ENCODE measurements at regions not wholly inside any gene's neighbourhood (a gene's known extent, or its start where the extent isn't known, plus 50 kb on each side); places are given as distances from the start of the nearest gene placed in this dataset.

GRCh38 chr7:156099085-156099484 is 286.8 kb upstream of the SHH start:
- Histone ChIP-seq H3K79me2 (ENCODE audit: control insufficient read depth, insufficient read depth, low read length) (no peaks in the 10 kb centered on the region), H3K9ac (ENCODE audit: insufficient read depth, low read length) (no peak overlapping the region), H3K27me3 (ENCODE audit: control insufficient read depth, insufficient read depth, low read length) (no peaks in the 10 kb centered on the region), H3K27ac (ENCODE audit: insufficient read depth, low read length) (no peak overlapping the region), H3K9me3 (ENCODE audit: control insufficient read depth, insufficient read depth, low read depth, low read length) (peaks cover 3% of the 10 kb centered on the region), H4K20me1 (ENCODE audit: control insufficient read depth, extremely low read depth, insufficient read depth, low read length) (no peaks in the 10 kb centered on the region), H3K4me2 (ENCODE audit: extremely low read depth, insufficient read depth, low read length) (no peak overlapping the region), H3K36me3 (ENCODE audit: control insufficient read depth, insufficient read depth, low read length) (no peaks in the 10 kb centered on the region), H3K4me3 (replicated peaks in 1 of 4; ENCODE audit: control extremely low read depth in 1 of 4, insufficient read depth in 1 of 4, low read depth in 3 of 4, low read length in 4 of 4) (no peak overlapping the region), H3K4me1 (ENCODE audit: control insufficient read depth, extremely low read depth, insufficient read depth, low read length) (no peaks in the 10 kb centered on the region), H2AFZ (ENCODE audit: low read length) (no peak overlapping the region)
- no peak for DNase-seq (ENCODE audit: low read depth in 2 of 2)
- TF ChIP-seq EZH2 (IDR thresholded peaks at IDR 0.05; ENCODE audit: low read length, missing control alignments) (no peak), CTCF (conservative IDR thresholded peaks at IDR 0.05 in 1 of 2, IDR thresholded peaks at IDR 0.05 in 1 of 2; ENCODE audit: low read depth in 1 of 2, low read length in 2 of 2) (no peak)

GRCh38 chr7:156096771-156097538 is 284.7 kb upstream of the SHH start:
- no peaks in the 10 kb centered on the region for H4K20me1 ChIP-seq (ENCODE audit: control insufficient read depth, extremely low read depth, insufficient read depth, low read length)
- no peak overlapping the region for H3K9ac ChIP-seq (ENCODE audit: insufficient read depth, low read length)
- no peak overlapping the region for H3K4me3 ChIP-seq (replicated peaks in 1 of 4; ENCODE audit: control extremely low read depth in 1 of 4, insufficient read depth in 1 of 4, low read depth in 3 of 4, low read length in 4 of 4)
- H3K27me3 ChIP-seq (ENCODE audit: control insufficient read depth, insufficient read depth, low read length), result no peaks in the 10 kb centered on the region
- no peak for TF ChIP-seq EZH2 (IDR thresholded peaks at IDR 0.05; ENCODE audit: low read length, missing control alignments)
- no peak for TF ChIP-seq CTCF (conservative IDR thresholded peaks at IDR 0.05 in 1 of 2, IDR thresholded peaks at IDR 0.05 in 1 of 2; ENCODE audit: low read depth in 1 of 2, low read length in 2 of 2)
- no peaks in the 10 kb centered on the region for H3K36me3 ChIP-seq (ENCODE audit: control insufficient read depth, insufficient read depth, low read length)
- DNase-seq (ENCODE audit: low read depth in 2 of 2), result peak; percentile 7 to 32
- H3K4me2 ChIP-seq (ENCODE audit: extremely low read depth, insufficient read depth, low read length), result no peak overlapping the region
- no peaks in the 10 kb centered on the region for H3K4me1 ChIP-seq (ENCODE audit: control insufficient read depth, extremely low read depth, insufficient read depth, low read length)
- no peak overlapping the region for H3K27ac ChIP-seq (ENCODE audit: insufficient read depth, low read length)
- no peak overlapping the region for H2AFZ ChIP-seq (ENCODE audit: low read length)
- peaks cover 3% of the 10 kb centered on the region for H3K9me3 ChIP-seq (ENCODE audit: control insufficient read depth, insufficient read depth, low read depth, low read length)
- no peaks in the 10 kb centered on the region for H3K79me2 ChIP-seq (ENCODE audit: control insufficient read depth, insufficient read depth, low read length)

- no peaks in the 10 kb centered on the region for H3K79me2 ChIP-seq (ENCODE audit: control insufficient read depth, insufficient read depth, low read length)
- no peaks in the 10 kb centered on the region for H3K36me3 ChIP-seq (ENCODE audit: control insufficient read depth, insufficient read depth, low read length)
- H2AFZ ChIP-seq (ENCODE audit: low read length), result no peak overlapping the region
- no peaks in the 10 kb centered on the region for H4K20me1 ChIP-seq (ENCODE audit: control insufficient read depth, extremely low read depth, insufficient read depth, low read length)
- no peak overlapping the region for H3K4me2 ChIP-seq (ENCODE audit: extremely low read depth, insufficient read depth, low read length)
- no peak for DNase-seq (ENCODE audit: low read depth in 2 of 2)
- no peak overlapping the region for H3K4me3 ChIP-seq (replicated peaks in 1 of 4; ENCODE audit: control extremely low read depth in 1 of 4, insufficient read depth in 1 of 4, low read depth in 3 of 4, low read length in 4 of 4)
- H3K27me3 ChIP-seq (ENCODE audit: control insufficient read depth, insufficient read depth, low read length), result no peaks in the 10 kb centered on the region
- H3K27ac ChIP-seq (ENCODE audit: insufficient read depth, low read length), result no peak overlapping the region
- no peaks in the 10 kb centered on the region for H3K9me3 ChIP-seq (ENCODE audit: control insufficient read depth, insufficient read depth, low read depth, low read length)
- no peaks in the 10 kb centered on the region for H3K4me1 ChIP-seq (ENCODE audit: control insufficient read depth, extremely low read depth, insufficient read depth, low read length)
- H3K9ac ChIP-seq (ENCODE audit: insufficient read depth, low read length), result no peak overlapping the region
- no peak for TF ChIP-seq EZH2 (IDR thresholded peaks at IDR 0.05; ENCODE audit: low read length, missing control alignments)
- TF ChIP-seq CTCF (conservative IDR thresholded peaks at IDR 0.05 in 1 of 2, IDR thresholded peaks at IDR 0.05 in 1 of 2; ENCODE audit: low read depth in 1 of 2, low read length in 2 of 2), result no peak
Observed at GRCh38 chr7:156095908-156096539, 283.8 kb upstream of the SHH start.
